ENCODE measurements at regions not wholly inside any gene's neighbourhood (a gene's known extent, or its start where the extent isn't known, plus 50 kb on each side); places are given as distances from the start of the nearest gene placed in this dataset.

- TF ChIP-seq, protein P1, sequence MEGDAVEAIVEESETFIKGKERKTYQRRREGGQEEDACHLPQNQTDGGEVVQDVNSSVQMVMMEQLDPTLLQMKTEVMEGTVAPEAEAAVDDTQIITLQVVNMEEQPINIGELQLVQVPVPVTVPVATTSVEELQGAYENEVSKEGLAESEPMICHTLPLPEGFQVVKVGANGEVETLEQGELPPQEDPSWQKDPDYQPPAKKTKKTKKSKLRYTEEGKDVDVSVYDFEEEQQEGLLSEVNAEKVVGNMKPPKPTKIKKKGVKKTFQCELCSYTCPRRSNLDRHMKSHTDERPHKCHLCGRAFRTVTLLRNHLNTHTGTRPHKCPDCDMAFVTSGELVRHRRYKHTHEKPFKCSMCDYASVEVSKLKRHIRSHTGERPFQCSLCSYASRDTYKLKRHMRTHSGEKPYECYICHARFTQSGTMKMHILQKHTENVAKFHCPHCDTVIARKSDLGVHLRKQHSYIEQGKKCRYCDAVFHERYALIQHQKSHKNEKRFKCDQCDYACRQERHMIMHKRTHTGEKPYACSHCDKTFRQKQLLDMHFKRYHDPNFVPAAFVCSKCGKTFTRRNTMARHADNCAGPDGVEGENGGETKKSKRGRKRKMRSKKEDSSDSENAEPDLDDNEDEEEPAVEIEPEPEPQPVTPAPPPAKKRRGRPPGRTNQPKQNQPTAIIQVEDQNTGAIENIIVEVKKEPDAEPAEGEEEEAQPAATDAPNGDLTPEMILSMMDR (IDR thresholded peaks at IDR 0.05): no peak
- TF ChIP-seq POLR2A (IDR thresholded peaks at IDR 0.05): no peak
- TF ChIP-seq POLR2AphosphoS5 (IDR thresholded peaks at IDR 0.05): no peak
- TF ChIP-seq EP300 (IDR thresholded peaks at IDR 0.05): no peak
Measured at GRCh38 chr11:91446267-91446666, 778.4 kb upstream of the FAT3 start.
